ENCODE measurements at regions not wholly inside any gene's neighbourhood (a gene's known extent, or its start where the extent isn't known, plus 50 kb on each side); places are given as distances from the start of the nearest gene placed in this dataset.

DNA sequence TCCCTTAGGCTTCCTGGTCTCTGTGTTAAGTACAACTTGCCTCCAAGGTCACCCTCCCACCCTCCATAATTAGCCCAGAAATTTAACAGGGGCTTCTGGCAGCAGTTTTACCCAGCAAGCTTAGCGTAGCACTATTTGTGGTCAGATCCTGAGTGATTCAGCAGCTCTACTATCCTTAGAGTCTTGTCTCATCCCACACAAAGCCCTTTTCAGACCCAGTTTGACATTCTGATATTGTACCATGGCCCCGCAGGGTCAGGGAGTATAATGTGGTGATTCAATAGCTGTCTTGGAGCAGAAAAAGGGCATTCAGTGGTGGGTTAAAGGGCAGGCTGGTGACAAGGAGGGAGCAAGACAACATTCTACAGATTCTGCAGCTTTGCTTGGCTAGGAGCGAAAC lies 153.8 kb upstream of the DDHD1 start:
- Histone ChIP-seq H3K4me1 (replicated peaks; ENCODE audit: insufficient read depth) (no peaks in the 10 kb centered on the region), H3F3A (ENCODE audit: insufficient read depth, low read depth) (no peaks in the 10 kb centered on the region), H3K27me3 (ENCODE audit: insufficient read depth, low read depth) (no peaks in the 10 kb centered on the region), H4K20me1 (ENCODE audit: insufficient read depth) (no peaks in the 10 kb centered on the region), H3K4me3 (no peak overlapping the region), H3K4me2 (no peak overlapping the region), H2AFZ (no peak overlapping the region), H3K9me3 (ENCODE audit: insufficient read depth, low read depth) (no peaks in the 10 kb centered on the region), H3K27ac (no peak overlapping the region), H3K36me3 (ENCODE audit: low read depth) (no peaks in the 10 kb centered on the region), H3K9me2 (ENCODE audit: insufficient read depth) (no peaks in the 10 kb centered on the region), H3K79me2 (ENCODE audit: low read depth) (no peaks in the 10 kb centered on the region)
- TF ChIP-seq EZH2 (IDR thresholded peaks at IDR 0.05; ENCODE audit: low read depth), result no peak
- TF ChIP-seq, protein P1, sequence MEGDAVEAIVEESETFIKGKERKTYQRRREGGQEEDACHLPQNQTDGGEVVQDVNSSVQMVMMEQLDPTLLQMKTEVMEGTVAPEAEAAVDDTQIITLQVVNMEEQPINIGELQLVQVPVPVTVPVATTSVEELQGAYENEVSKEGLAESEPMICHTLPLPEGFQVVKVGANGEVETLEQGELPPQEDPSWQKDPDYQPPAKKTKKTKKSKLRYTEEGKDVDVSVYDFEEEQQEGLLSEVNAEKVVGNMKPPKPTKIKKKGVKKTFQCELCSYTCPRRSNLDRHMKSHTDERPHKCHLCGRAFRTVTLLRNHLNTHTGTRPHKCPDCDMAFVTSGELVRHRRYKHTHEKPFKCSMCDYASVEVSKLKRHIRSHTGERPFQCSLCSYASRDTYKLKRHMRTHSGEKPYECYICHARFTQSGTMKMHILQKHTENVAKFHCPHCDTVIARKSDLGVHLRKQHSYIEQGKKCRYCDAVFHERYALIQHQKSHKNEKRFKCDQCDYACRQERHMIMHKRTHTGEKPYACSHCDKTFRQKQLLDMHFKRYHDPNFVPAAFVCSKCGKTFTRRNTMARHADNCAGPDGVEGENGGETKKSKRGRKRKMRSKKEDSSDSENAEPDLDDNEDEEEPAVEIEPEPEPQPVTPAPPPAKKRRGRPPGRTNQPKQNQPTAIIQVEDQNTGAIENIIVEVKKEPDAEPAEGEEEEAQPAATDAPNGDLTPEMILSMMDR (conservative IDR thresholded peaks at IDR 0.05), result no peak
- no TSS peak for BruUV-seq (replicated peaks)
- intact Hi-C loops (cut with micrococcal nuclease; ENCODE audit: unreplicated experiment), result loop anchor here (1.0 to 10.0 kb wide), 4 partner anchors 155 to 1002 kb away; partner anchors contain the start of gene DDHD1
- POLR2A ChIA-PET (ENCODE audit: unreplicated experiment), result no interaction called here
- no peak for DNase-seq
- CTCF ChIA-PET, result interaction anchor here (0.6 kb wide), 1 partner anchor 268 kb away, joined by 3 read pairs; no protein-coding TSS in a partner anchor

- no peaks in the 10 kb centered on the region for H3F3A ChIP-seq (ENCODE audit: insufficient read depth, low read depth)
- no peaks in the 10 kb centered on the region for H3K4me1 ChIP-seq (replicated peaks; ENCODE audit: insufficient read depth)
- H3K9me3 ChIP-seq (ENCODE audit: insufficient read depth, low read depth), result no peaks in the 10 kb centered on the region
- no peaks in the 10 kb centered on the region for H3K9me2 ChIP-seq (ENCODE audit: insufficient read depth)
- H4K20me1 ChIP-seq (ENCODE audit: insufficient read depth), result no peaks in the 10 kb centered on the region
- H3K4me2 ChIP-seq, result peak overlapping the region; percentile 27; the same call in 1 of the 2 replicates
- H3K79me2 ChIP-seq (ENCODE audit: low read depth), result no peaks in the 10 kb centered on the region
- no peaks in the 10 kb centered on the region for H3K27me3 ChIP-seq (ENCODE audit: insufficient read depth, low read depth)
- intact Hi-C loops (cut with micrococcal nuclease; ENCODE audit: unreplicated experiment), result loop anchor here (1.0 to 10.0 kb wide), 4 partner anchors 154 to 1001 kb away; partner anchors contain the start of gene DDHD1
- ChIA-PET POLR2A (ENCODE audit: unreplicated experiment) (no interaction called here), CTCF (interaction anchor here (0.6 kb wide), 1 partner anchor 464 kb away, joined by 7 read pairs; no protein-coding TSS in a partner anchor)
- peak in 1 of 2 experiments; percentile 31 for DNase-seq
- no peak overlapping the region for H3K4me3 ChIP-seq
- no peak overlapping the region for H2AFZ ChIP-seq
- BruUV-seq (replicated peaks), result no TSS peak
- no peak overlapping the region for H3K27ac ChIP-seq
- no peaks in the 10 kb centered on the region for H3K36me3 ChIP-seq (ENCODE audit: low read depth)
- TF ChIP-seq, protein P1 (conservative IDR thresholded peaks at IDR 0.05), result peak; percentile 83
- TF ChIP-seq EZH2 (IDR thresholded peaks at IDR 0.05; ENCODE audit: low read depth), result no peak
Measured at GRCh38 chr14:53306267-53306721, 153.2 kb upstream of the DDHD1 start.

GRCh38 chr14:53304726-53305381 lies 151.7 kb upstream of the DDHD1 start:
- Histone ChIP-seq H4K20me1 (ENCODE audit: insufficient read depth) (no peaks in the 10 kb centered on the region), H3K4me1 (replicated peaks; ENCODE audit: insufficient read depth) (no peaks in the 10 kb centered on the region), H3K4me3 (no peak overlapping the region), H3K27me3 (ENCODE audit: insufficient read depth, low read depth) (no peaks in the 10 kb centered on the region), H3F3A (ENCODE audit: insufficient read depth, low read depth) (no peaks in the 10 kb centered on the region), H3K9me3 (ENCODE audit: insufficient read depth, low read depth) (no peaks in the 10 kb centered on the region), H3K9me2 (ENCODE audit: insufficient read depth) (no peaks in the 10 kb centered on the region), H2AFZ (no peak overlapping the region), H3K79me2 (ENCODE audit: low read depth) (no peaks in the 10 kb centered on the region), H3K36me3 (ENCODE audit: low read depth) (no peaks in the 10 kb centered on the region), H3K4me2 (no peak overlapping the region), H3K27ac (no peak overlapping the region)
- DNase-seq, result no peak
- no TSS peak for BruUV-seq (replicated peaks)
- POLR2A ChIA-PET (ENCODE audit: unreplicated experiment), result interaction anchor here (0.6 kb wide), 1 partner anchor 282 kb away, joined by 3 read pairs; no protein-coding TSS in a partner anchor
- no peak for TF ChIP-seq EZH2 (IDR thresholded peaks at IDR 0.05; ENCODE audit: low read depth)
- TF ChIP-seq, protein P1 (conservative IDR thresholded peaks at IDR 0.05), result no peak
- CTCF ChIA-PET, result interaction anchor here (0.6 to 1.1 kb wide), 2 partner anchors 116 to 354 kb away, joined by 3 to 9 read pairs; partner anchors contain the start of gene FERMT2
- intact Hi-C loops (cut with micrococcal nuclease; ENCODE audit: unreplicated experiment), result loop anchor here (5.0 to 10.0 kb wide), 2 partner anchors 153 to 1000 kb away; partner anchors contain the start of gene DDHD1
